ENCODE measurements at regions not wholly inside any gene's neighbourhood (a gene's known extent, or its start where the extent isn't known, plus 50 kb on each side); places are given as distances from the start of the nearest gene placed in this dataset.
A peak's percentile ranks its signal among the peaks of the same experiment; 100 is the strongest.
"Not testable (repeated sequence)": the region's sequence is repeated elsewhere in the genome, so short reads cannot be mapped to it uniquely, and the experiment has no call there.

- no peak for DNase-seq
Measured at GRCh38 chr4:124455671-124456070, 256.9 kb downstream of the ANKRD50 start.

- DNase-seq, result no peak
Measured at GRCh38 chr4:124459196-124459940, 253.2 kb downstream of the ANKRD50 start.

- DNase-seq, result peak; percentile 1
Measured at GRCh38 chr4:124459941-124460310, 252.6 kb downstream of the ANKRD50 start.

GRCh38 chr4:124461592-124461991 is 250.9 kb downstream of the ANKRD50 start:
- DNase-seq, result not testable (repeated sequence)

- DNase-seq, result no peak
Measured at GRCh38 chr4:124462954-124463828, 249.3 kb downstream of the ANKRD50 start.

- DNase-seq, result no peak
Measured at GRCh38 chr4:124464836-124465235, 247.7 kb downstream of the ANKRD50 start.

GRCh38 chr4:124468360-124468759 is 244.2 kb downstream of the ANKRD50 start:
- DNase-seq, result no peak

- no peak for DNase-seq
Measured at GRCh38 chr4:124469981-124470380, 242.6 kb downstream of the ANKRD50 start.

GRCh38 chr4:124478470-124478869 is 234.1 kb downstream of the ANKRD50 start:
- DNase-seq, result no peak

- no peak for DNase-seq
Measured at GRCh38 chr4:124480061-124480460, 232.5 kb downstream of the ANKRD50 start.

GRCh38 chr4:124481123-124481522 is 231.4 kb downstream of the ANKRD50 start:
- DNase-seq, result no peak

GRCh38 chr4:124483048-124483906 is 229.3 kb downstream of the ANKRD50 start:
- DNase-seq, result no peak

- DNase-seq, result no peak
Measured at GRCh38 chr4:124484008-124484407, 228.5 kb downstream of the ANKRD50 start.

- no peak for DNase-seq
Measured at GRCh38 chr4:124484940-124485339, 227.6 kb downstream of the ANKRD50 start.

- DNase-seq, result no peak
Measured at GRCh38 chr4:124486423-124486822, 226.1 kb downstream of the ANKRD50 start.

GRCh38 chr4:124487651-124488050 is 224.9 kb downstream of the ANKRD50 start:
- DNase-seq, result no peak

- no peak for DNase-seq
Measured at GRCh38 chr4:124491361-124492145, 221.0 kb downstream of the ANKRD50 start.

- no peak for DNase-seq
Measured at GRCh38 chr4:124499261-124499660, 213.3 kb downstream of the ANKRD50 start.

- DNase-seq, result no peak
Measured at GRCh38 chr4:124501576-124501975, 211.0 kb downstream of the ANKRD50 start.

GRCh38 chr4:124504431-124504830 is 208.1 kb downstream of the ANKRD50 start:
- DNase-seq, result no peak

GRCh38 chr4:124505211-124505610 is 207.3 kb downstream of the ANKRD50 start:
- DNase-seq, result no peak

GRCh38 chr4:124509151-124509550 is 203.4 kb downstream of the ANKRD50 start:
- no peak for DNase-seq
